ENCODE measurements at regions not wholly inside any gene's neighbourhood (a gene's known extent, or its start where the extent isn't known, plus 50 kb on each side); places are given as distances from the start of the nearest gene placed in this dataset.

DNA sequence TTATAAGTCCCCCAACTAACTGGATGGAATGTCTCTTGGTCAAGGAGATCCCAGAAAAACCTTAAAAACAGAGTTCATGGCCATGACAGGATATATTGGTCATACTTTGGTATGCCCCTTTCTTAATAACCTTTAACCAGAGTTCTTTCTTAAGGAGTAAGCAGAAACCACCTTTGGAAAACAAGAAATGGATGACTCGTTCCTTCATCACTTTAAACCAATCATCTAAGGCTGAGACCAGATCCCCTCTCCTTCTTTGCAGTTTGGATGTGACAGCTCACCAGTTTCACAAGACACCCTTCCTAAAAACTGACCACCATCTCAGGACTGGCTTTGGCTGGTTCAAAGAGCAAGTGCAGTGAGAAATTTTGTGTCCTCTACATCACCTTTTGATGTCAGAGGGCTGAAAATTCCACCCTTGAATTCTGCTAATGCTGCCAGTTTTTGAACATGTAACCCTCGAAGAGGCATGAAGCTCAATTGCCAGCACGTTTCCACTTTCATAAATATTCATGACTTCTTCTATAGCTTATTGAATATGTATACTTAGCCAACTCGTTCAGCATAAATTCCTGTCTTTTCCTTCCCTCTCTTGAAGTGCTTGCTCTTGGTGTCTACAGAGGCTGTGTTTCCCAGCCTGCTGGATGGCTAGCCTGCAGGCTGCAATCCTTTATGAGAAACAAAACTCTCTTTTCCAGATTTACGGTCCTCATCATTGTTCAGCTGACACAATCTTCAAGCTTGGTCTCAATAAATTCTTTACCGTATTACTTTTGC, 1323.5 kb upstream of the TMEFF2 start:
- H3K27ac ChIP-seq: peak overlapping the region; percentile 16
- H2AFZ ChIP-seq: no peak overlapping the region
- H3K9me3 ChIP-seq (ENCODE audit: low read depth): no peaks in the 10 kb centered on the region
- H3K4me3 ChIP-seq: no peak overlapping the region
- no peaks in the 10 kb centered on the region for H3K36me3 ChIP-seq (replicated peaks; ENCODE audit: insufficient read depth, low read depth)
- WGBS (ENCODE audit: low lambda C conversion rate, missing lambda C conversion rate): 83% methylated on average over 6 of the region's 6 CpGs
- TF ChIP-seq, protein P1, sequence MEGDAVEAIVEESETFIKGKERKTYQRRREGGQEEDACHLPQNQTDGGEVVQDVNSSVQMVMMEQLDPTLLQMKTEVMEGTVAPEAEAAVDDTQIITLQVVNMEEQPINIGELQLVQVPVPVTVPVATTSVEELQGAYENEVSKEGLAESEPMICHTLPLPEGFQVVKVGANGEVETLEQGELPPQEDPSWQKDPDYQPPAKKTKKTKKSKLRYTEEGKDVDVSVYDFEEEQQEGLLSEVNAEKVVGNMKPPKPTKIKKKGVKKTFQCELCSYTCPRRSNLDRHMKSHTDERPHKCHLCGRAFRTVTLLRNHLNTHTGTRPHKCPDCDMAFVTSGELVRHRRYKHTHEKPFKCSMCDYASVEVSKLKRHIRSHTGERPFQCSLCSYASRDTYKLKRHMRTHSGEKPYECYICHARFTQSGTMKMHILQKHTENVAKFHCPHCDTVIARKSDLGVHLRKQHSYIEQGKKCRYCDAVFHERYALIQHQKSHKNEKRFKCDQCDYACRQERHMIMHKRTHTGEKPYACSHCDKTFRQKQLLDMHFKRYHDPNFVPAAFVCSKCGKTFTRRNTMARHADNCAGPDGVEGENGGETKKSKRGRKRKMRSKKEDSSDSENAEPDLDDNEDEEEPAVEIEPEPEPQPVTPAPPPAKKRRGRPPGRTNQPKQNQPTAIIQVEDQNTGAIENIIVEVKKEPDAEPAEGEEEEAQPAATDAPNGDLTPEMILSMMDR (IDR thresholded peaks at IDR 0.05; ENCODE audit: poor library complexity): no peak
- TF ChIP-seq EZH2 (IDR thresholded peaks at IDR 0.05; ENCODE audit: borderline replicate concordance) (no peak), EZH2phosphoT487 (IDR thresholded peaks at IDR 0.05; ENCODE audit: low read depth, severe bottlenecking, unreplicated experiment) (no peak)
- H4K20me1 ChIP-seq (ENCODE audit: insufficient read depth, poor library complexity, severe bottlenecking): no peaks in the 10 kb centered on the region
- peaks cover 14% of the 10 kb centered on the region for H3K79me2 ChIP-seq
- H3K4me1 ChIP-seq (ENCODE audit: insufficient read depth): no peaks in the 10 kb centered on the region
- H3K9me2 ChIP-seq (replicated peaks; ENCODE audit: insufficient read depth): no peaks in the 10 kb centered on the region
- H3K27me3 ChIP-seq: no peaks in the 10 kb centered on the region
- no peak for DNase-seq (ENCODE audit: low spot score)
- H3K4me2 ChIP-seq: no peak overlapping the region

DNA sequence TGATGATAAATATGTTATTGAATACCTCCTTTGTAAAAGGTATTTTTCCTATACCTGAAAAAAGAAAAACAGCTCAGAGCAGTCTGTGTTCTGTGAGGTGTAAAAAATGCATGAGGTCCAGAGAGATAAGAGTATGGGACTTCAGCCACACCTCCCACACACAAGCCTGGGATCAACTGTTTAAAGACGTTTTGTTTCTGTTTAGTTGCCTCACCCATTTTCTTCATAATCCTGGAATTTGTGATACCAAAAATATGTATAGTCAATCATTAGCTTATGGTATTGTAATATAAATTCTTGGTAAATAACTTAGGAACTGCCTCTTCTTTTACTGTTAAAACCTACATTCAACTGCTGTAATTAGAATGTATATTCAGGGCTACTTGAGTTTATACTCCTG, 1322.9 kb upstream of the TMEFF2 start:
- TF ChIP-seq, protein P1 (IDR thresholded peaks at IDR 0.05; ENCODE audit: poor library complexity): no peak
- TF ChIP-seq EZH2phosphoT487 (IDR thresholded peaks at IDR 0.05; ENCODE audit: low read depth, severe bottlenecking, unreplicated experiment): no peak
- no peak for TF ChIP-seq EZH2 (IDR thresholded peaks at IDR 0.05; ENCODE audit: borderline replicate concordance)
- H3K9me2 ChIP-seq (replicated peaks; ENCODE audit: insufficient read depth): no peaks in the 10 kb centered on the region
- no peak overlapping the region for H2AFZ ChIP-seq
- H3K4me1 ChIP-seq (ENCODE audit: insufficient read depth): no peaks in the 10 kb centered on the region
- H3K9me3 ChIP-seq (ENCODE audit: low read depth): no peaks in the 10 kb centered on the region
- no peak for DNase-seq (ENCODE audit: low spot score)
- H3K79me2 ChIP-seq: peaks cover 17% of the 10 kb centered on the region
- WGBS (ENCODE audit: low lambda C conversion rate, missing lambda C conversion rate): 44% methylated on average over 1 of the region's 1 CpG
- H3K4me2 ChIP-seq: no peak overlapping the region
- H3K36me3 ChIP-seq (replicated peaks; ENCODE audit: insufficient read depth, low read depth): no peaks in the 10 kb centered on the region
- H3K27ac ChIP-seq: no peak overlapping the region
- H4K20me1 ChIP-seq (ENCODE audit: insufficient read depth, poor library complexity, severe bottlenecking): no peaks in the 10 kb centered on the region
- no peak overlapping the region for H3K4me3 ChIP-seq
- H3K27me3 ChIP-seq: no peaks in the 10 kb centered on the region

DNA sequence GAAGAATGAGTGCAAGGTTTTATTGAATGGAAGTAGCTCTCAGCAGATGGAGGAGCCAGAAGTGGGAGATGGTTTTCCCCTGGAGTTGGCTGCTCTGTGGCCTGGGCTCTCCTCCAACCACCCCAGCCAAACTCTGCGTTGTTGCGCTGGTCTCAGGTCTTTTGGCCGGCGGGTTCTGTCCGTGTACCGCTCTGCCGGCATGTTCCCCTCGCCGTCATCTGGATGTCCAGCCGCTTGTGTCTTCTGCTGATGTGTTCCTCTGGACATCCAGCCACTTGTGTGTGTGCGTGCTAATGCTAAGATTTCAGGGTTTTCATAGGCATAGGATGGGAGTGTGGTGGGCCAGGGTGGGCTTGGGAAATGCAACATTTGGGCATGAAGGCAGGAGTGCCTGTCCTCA, 1311.3 kb upstream of the TMEFF2 start:
- H3K9me3 ChIP-seq (ENCODE audit: low read depth): no peaks in the 10 kb centered on the region
- peaks cover 6% of the 10 kb centered on the region for H3K4me1 ChIP-seq (ENCODE audit: insufficient read depth)
- H3K4me3 ChIP-seq: no peak overlapping the region
- H3K4me2 ChIP-seq: no peak overlapping the region
- no peak for DNase-seq (ENCODE audit: low spot score)
- H3K79me2 ChIP-seq: peaks cover 71% of the 10 kb centered on the region
- no peaks in the 10 kb centered on the region for H3K27me3 ChIP-seq
- H3K9me2 ChIP-seq (replicated peaks; ENCODE audit: insufficient read depth): no peaks in the 10 kb centered on the region
- H3K27ac ChIP-seq: no peak overlapping the region
- H3K36me3 ChIP-seq (replicated peaks; ENCODE audit: insufficient read depth, low read depth): no peaks in the 10 kb centered on the region
- 98% methylated on average over 11 of the region's 11 CpGs for WGBS (ENCODE audit: low lambda C conversion rate, missing lambda C conversion rate)
- H4K20me1 ChIP-seq (ENCODE audit: insufficient read depth, poor library complexity, severe bottlenecking): no peaks in the 10 kb centered on the region
- no peak overlapping the region for H2AFZ ChIP-seq
- TF ChIP-seq EZH2phosphoT487 (IDR thresholded peaks at IDR 0.05; ENCODE audit: low read depth, severe bottlenecking, unreplicated experiment) (no peak), EZH2 (IDR thresholded peaks at IDR 0.05; ENCODE audit: borderline replicate concordance) (no peak)
- TF ChIP-seq, protein P1 (IDR thresholded peaks at IDR 0.05; ENCODE audit: poor library complexity): no peak

All from hepatocyte (in vitro differentiated cells).